Lower leg skin (tissue), 3 donors: ENCODE measurements at regions not wholly inside any gene's neighbourhood (a gene's known extent, or its start where the extent isn't known, plus 50 kb on each side); places are given as distances from the start of the nearest gene placed in this dataset.

ENCODE experiments used
- CTCF ChIP-seq, 3 donors: fragments of 450-650 bp; IDR thresholded peaks; one replicate each; pipeline ENCODE4 v1.5.1; 2016; ENCODE audit warnings: antibody characterized with exemption in 3 of 3, mild to moderate bottlenecking in 3 of 3, moderate library complexity in 2 of 3
- POLR2A ChIP-seq, 2 donors: fragments of 450-650 bp; IDR thresholded peaks; one replicate each; pipeline ENCODE4 v1.6.1; 2016 to 2017; ENCODE audit warnings: antibody characterized with exemption in 2 of 2, mild to moderate bottlenecking in 1 of 2, moderate library complexity in 1 of 2

- no peak for TF ChIP-seq POLR2A (IDR thresholded peaks at IDR 0.05)
- no peak for TF ChIP-seq CTCF (IDR thresholded peaks at IDR 0.05)
These were observed 287.9 kb upstream of the KLF14 start for GRCh38 chr7:131021902-131022301.
